D721Med (cell line): ENCODE measurements at regions not wholly inside any gene's neighbourhood (a gene's known extent, or its start where the extent isn't known, plus 50 kb on each side); places are given as distances from the start of the nearest gene placed in this dataset.

ENCODE experiments used
- DNase-seq: peaks from one replicate; pipeline ENCODE4 v3.0.0; 2011; ENCODE audit warnings: low spot score; ENCODE audit not compliant: insufficient read length
- FAIRE-seq: peaks from 2 replicates; lab custom pipeline; 2011; peaks lifted over from hg19 to GRCh38; lab: Jason Lieb, UNC
- TF ChIP-seq, protein P1 (sequence below): IDR thresholded peaks from 2 replicates; pipeline ENCODE4 v1.5.1; 2012; ENCODE audit warnings: mild to moderate bottlenecking, control low read depth; ENCODE audit not compliant: insufficient read depth; ENCODE audit errors: missing control alignments

GRCh38 chr12:115698257-115698656 lies 579.2 kb downstream of the MED13L start:
- no peak for DNase-seq
- no peak for FAIRE-seq
- TF ChIP-seq, protein P1, sequence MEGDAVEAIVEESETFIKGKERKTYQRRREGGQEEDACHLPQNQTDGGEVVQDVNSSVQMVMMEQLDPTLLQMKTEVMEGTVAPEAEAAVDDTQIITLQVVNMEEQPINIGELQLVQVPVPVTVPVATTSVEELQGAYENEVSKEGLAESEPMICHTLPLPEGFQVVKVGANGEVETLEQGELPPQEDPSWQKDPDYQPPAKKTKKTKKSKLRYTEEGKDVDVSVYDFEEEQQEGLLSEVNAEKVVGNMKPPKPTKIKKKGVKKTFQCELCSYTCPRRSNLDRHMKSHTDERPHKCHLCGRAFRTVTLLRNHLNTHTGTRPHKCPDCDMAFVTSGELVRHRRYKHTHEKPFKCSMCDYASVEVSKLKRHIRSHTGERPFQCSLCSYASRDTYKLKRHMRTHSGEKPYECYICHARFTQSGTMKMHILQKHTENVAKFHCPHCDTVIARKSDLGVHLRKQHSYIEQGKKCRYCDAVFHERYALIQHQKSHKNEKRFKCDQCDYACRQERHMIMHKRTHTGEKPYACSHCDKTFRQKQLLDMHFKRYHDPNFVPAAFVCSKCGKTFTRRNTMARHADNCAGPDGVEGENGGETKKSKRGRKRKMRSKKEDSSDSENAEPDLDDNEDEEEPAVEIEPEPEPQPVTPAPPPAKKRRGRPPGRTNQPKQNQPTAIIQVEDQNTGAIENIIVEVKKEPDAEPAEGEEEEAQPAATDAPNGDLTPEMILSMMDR: no peak

DNA sequence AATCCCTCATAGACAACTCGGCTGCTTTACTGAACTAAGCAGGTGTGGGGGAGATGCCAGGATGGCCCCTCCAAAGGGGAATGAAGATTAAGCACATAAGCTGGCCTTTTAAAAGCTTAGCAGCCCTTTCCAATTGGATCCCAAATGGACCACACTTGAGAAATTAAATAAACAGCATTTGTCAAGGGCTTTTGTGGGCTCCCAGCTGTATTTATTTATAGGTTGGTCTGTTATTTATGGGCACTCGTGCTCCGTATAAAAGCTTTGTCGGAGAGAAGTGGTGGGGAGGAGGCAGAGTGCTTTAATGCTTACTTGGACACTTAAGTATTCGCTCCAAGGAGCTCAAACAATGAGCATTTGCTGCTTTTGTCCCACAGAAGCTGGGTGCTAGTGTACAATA lies 580.2 kb downstream of the MED13L start:
- TF ChIP-seq, protein P1: no peak
- no peak for FAIRE-seq
- DNase-seq: no peak

DNA sequence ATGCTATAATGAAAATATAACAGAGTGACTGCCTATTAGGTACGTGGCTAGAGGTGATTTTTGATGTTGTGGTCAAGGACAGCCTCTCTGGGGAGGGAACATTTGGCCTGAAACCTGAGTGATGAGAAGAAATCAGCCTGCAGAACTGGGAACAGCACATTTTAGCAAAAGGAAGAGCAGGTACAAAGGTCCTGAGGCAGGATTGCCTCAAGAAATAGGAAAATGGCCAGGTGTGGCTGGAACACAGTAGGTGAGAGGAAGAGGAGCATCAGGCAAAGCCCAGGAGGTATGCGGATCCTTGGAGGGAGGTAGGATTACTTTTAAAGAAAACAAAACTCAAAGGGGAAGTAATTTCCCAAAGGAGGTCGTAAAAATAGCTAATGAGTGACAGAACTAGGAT lies 582.9 kb downstream of the MED13L start:
- TF ChIP-seq, protein P1: no peak
- FAIRE-seq: no peak
- DNase-seq: no peak

- no peak for DNase-seq
- TF ChIP-seq, protein P1: no peak
- no peak for FAIRE-seq
These were observed 583.5 kb downstream of the MED13L start for GRCh38 chr12:115693970-115694369.

DNA sequence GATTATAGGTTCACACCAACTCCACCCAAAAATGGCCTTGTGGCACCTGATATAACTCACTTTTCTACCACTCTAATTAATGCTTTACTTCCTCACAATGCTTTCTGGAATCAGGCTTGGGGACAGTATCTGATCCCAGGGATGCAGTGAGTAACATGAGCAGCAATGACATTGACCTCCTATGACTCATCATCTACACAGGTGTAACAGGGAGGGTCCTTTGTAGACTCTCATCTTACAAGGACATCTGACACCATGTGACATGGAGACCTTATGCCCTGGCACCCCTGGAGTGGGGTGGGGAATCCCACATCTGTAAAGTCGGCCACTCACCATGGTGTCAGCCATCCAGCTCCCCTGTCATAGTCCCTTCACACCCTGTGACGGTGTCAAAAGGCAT lies 586.4 kb downstream of the MED13L start:
- TF ChIP-seq, protein P1: no peak
- DNase-seq: no peak
- FAIRE-seq: no peak

GRCh38 chr12:115687094-115687493 lies 590.4 kb downstream of the MED13L start:
- no peak for DNase-seq
- TF ChIP-seq, protein P1: no peak
- no peak for FAIRE-seq

DNA sequence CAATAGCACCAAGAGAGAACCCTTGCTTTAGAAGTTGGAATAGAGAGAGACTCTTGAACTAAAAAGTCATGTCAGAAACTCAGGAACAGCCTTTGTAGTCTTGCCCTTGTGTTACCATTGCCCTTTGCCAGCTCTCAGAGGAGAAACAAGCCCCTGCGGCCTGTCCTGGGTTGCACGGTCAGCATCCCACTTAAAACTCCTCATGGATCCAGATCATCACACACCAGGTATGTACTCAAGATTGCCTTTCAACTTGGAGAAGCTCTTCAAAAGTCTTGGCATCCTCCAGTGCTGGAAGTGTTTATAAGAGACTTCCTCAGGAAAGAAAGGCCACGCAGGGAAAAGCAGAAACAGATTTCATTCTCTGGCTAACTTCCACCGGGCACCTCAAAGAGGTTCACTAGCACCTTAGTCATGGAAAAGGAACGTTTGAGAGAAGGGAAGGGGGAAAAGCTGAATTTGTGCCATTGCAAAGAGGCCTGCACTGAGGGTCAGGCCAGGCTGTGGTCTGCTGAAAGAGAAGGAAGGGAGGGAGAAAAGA lies 594.2 kb downstream of the MED13L start:
- FAIRE-seq (no peak), DNase-seq (no peak)
- TF ChIP-seq, protein P1: no peak
